ENCODE measurements at regions not wholly inside any gene's neighbourhood (a gene's known extent, or its start where the extent isn't known, plus 50 kb on each side); places are given as distances from the start of the nearest gene placed in this dataset.

GRCh38 chr6:132199343-132199742 is 201.9 kb downstream of the MOXD1 start:
- peak overlapping the region; percentile 67 for H2BK5ac ChIP-seq (ENCODE audit: low read depth, low read length, poor library complexity, severe bottlenecking)
- peak; percentile 90 for DNase-seq
- no peak overlapping the region; the same call in 1 of the 2 replicates for H2BK120ac ChIP-seq (ENCODE audit: low read depth, low read length)
- no peak overlapping the region for H2AK9ac ChIP-seq (replicated peaks; ENCODE audit: low read depth, low read length, poor library complexity)
- no peak overlapping the region for H3K14ac ChIP-seq (replicated peaks; ENCODE audit: low read depth, low read length)
- H3K4ac ChIP-seq (ENCODE audit: low read depth, low read length): no peak overlapping the region
- H3K56ac ChIP-seq (ENCODE audit: extremely low read depth, insufficient read depth, low read length): no peak overlapping the region
- TF ChIP-seq FOS (IDR thresholded peaks at IDR 0.05; ENCODE audit: low read depth, low read length) (peak; percentile 58; the same call in 1 of the 2 replicates), MAZ (IDR thresholded peaks at IDR 0.05; ENCODE audit: borderline replicate concordance, low read depth, low read length) (no peak), SMC3 (IDR thresholded peaks at IDR 0.05; ENCODE audit: low read depth, low read length) (no peak), POLR2A (IDR thresholded peaks at IDR 0.05; ENCODE audit: low read depth, low read length) (no peak), CEBPB (IDR thresholded peaks at IDR 0.05; ENCODE audit: low read depth, low read length) (no peak), CTCF (conservative IDR thresholded peaks at IDR 0.05; ENCODE audit: low read depth, low read length) (no peak), RCOR1 (IDR thresholded peaks at IDR 0.05; ENCODE audit: insufficient replicate concordance, low read length) (no peak), RAD21 (IDR thresholded peaks at IDR 0.05; ENCODE audit: low read length) (no peak), NFE2L2 (IDR thresholded peaks at IDR 0.05; ENCODE audit: low read depth, low read length) (no peak), BHLHE40 (IDR thresholded peaks at IDR 0.05; ENCODE audit: low read depth, low read length) (no peak), RFX5 (IDR thresholded peaks at IDR 0.05; ENCODE audit: low read depth, low read length) (no peak), MAFK (IDR thresholded peaks at IDR 0.05; ENCODE audit: low read depth, low read length) (peak; percentile 11; the same call in 1 of the 2 replicates), MXI1 (IDR thresholded peaks at IDR 0.05; ENCODE audit: borderline replicate concordance, low read depth, low read length) (no peak), CHD1 (IDR thresholded peaks at IDR 0.05; ENCODE audit: low read depth, low read length) (no peak), USF2 (IDR thresholded peaks at IDR 0.05; ENCODE audit: low read depth, low read length) (peak; percentile 41; the same call in 1 of the 2 replicates), ELK1 (IDR thresholded peaks at IDR 0.05; ENCODE audit: borderline replicate concordance, low read depth, low read length) (no peak)
- dilution Hi-C loops (cut with HindIII; ENCODE audit: low sequenced_read_pairs, unreplicated experiment) (no loop called here), in situ Hi-C loops (cut with MboI; ENCODE audit: low sequenced_read_pairs) (no loop called here), intact Hi-C loops (cut with micrococcal nuclease) (loop anchor here (5.0 kb wide), 1 partner anchor 67 kb away; no protein-coding TSS in a partner anchor)
- H4K20me1 ChIP-seq (ENCODE audit: insufficient read depth, low read length): no peaks in the 10 kb centered on the region
- no CpG with 5 or more reads among the region's 3 CpGs for WGBS, 2 experiments (ENCODE audit: extremely low coverage in 2 of 2, insufficient read length in 1 of 2)
- CTCF ChIA-PET: interaction anchor here (1.5 kb wide), 1 partner anchor 52 kb away, joined by 3 read pairs; no protein-coding TSS in a partner anchor
- no peak overlapping the region for H3K9ac ChIP-seq (ENCODE audit: low read depth, low read length)
- 0 out of 2 replicates have a peak overlapping the region, but pooled peaks have one; percentile 47 for H2BK20ac ChIP-seq (ENCODE audit: low read depth, low read length)
- no peaks in the 10 kb centered on the region for H3K79me1 ChIP-seq (ENCODE audit: low read depth in 1 of 2, low read length in 2 of 2)
- no peak overlapping the region; the same call in 1 of the 2 replicates for H3K23ac ChIP-seq (ENCODE audit: low read depth, low read length)
- no peak overlapping the region for H4K91ac ChIP-seq (ENCODE audit: insufficient read depth, low read depth, low read length)
- H3K27ac ChIP-seq (ENCODE audit: insufficient read depth, low read length): no peak overlapping the region
- no peaks in the 10 kb centered on the region for H3K36me3 ChIP-seq (ENCODE audit: control insufficient read depth, insufficient read depth, low read length)
- no peak overlapping the region for H2AFZ ChIP-seq (replicated peaks; ENCODE audit: low read length, poor library complexity)
- H3K27me3 ChIP-seq (ENCODE audit: control insufficient read depth, insufficient read depth, low read length): no peaks in the 10 kb centered on the region
- H4K5ac ChIP-seq (ENCODE audit: low read depth, low read length): no peak overlapping the region
- H2AK5ac ChIP-seq (ENCODE audit: low read depth, low read length): no peak overlapping the region
- peaks cover 4% of the 10 kb centered on the region for H3K9me1 ChIP-seq (ENCODE audit: insufficient read depth, low read length)
- peak; percentile 59 for ATAC-seq (ENCODE audit: low read depth)
- H3K18ac ChIP-seq (ENCODE audit: low read depth, low read length): peak overlapping the region; percentile 42; the same call in 1 of the 2 replicates
- peak overlapping the region; percentile 76; the same call in 1 of the 2 replicates for H3K4me2 ChIP-seq (ENCODE audit: low read depth, low read length)
- no peak overlapping the region for H4K8ac ChIP-seq (ENCODE audit: low read depth in 2 of 2, low read length in 2 of 2)
- no peak overlapping the region for H2BK15ac ChIP-seq (ENCODE audit: low read depth, low read length)
- BruUV-seq (replicated peaks): no TSS peak
- POLR2A ChIA-PET (ENCODE audit: unreplicated experiment): interaction anchor here (0.6 to 1.4 kb wide), 2 partner anchors 42 to 248 kb away, joined by 3 to 5 read pairs; partner anchors contain the start of gene CCN2
- peaks cover 8% of the 10 kb centered on the region for H3K4me1 ChIP-seq (ENCODE audit: control insufficient read depth, insufficient read depth, low read length)
- H3K4me3 ChIP-seq (ENCODE audit: insufficient read depth, low read depth, low read length): peak overlapping the region; percentile 17; the same call in 1 of the 2 replicates
- no peaks in the 10 kb centered on the region; the same call in 1 of the 2 replicates for H3K9me3 ChIP-seq (ENCODE audit: control insufficient read depth, insufficient read depth, low read length)

All from IMR-90 (cell line).